ENCODE measurements at regions not wholly inside any gene's neighbourhood (a gene's known extent, or its start where the extent isn't known, plus 50 kb on each side); places are given as distances from the start of the nearest gene placed in this dataset.

- no peak for TF ChIP-seq CTCF (IDR thresholded peaks at IDR 0.05; ENCODE audit: unreplicated experiment)
- POLR2A ChIA-PET = interaction anchor here (1.0 kb wide), 1 partner anchor 25 kb away, joined by 4 read pairs; no protein-coding TSS in a partner anchor
- peak; percentile 98 for DNase-seq (ENCODE audit: unreplicated experiment)
- no TSS peak for BruUV-seq (replicated peaks)
- no peaks in the 10 kb centered on the region for H3K27me3 Mint-ChIP-seq (ENCODE audit: insufficient read depth, unreplicated experiment)
- H3K27ac Mint-ChIP-seq (ENCODE audit: low read depth, unreplicated experiment) = peak overlapping the region; percentile 93
- H3K36me3 Mint-ChIP-seq (ENCODE audit: insufficient read depth, unreplicated experiment) = no peaks in the 10 kb centered on the region
- H3K4me3 Mint-ChIP-seq (ENCODE audit: unreplicated experiment) = peak overlapping the region; percentile 71
- H3K9me3 Mint-ChIP-seq (ENCODE audit: unreplicated experiment) = no peaks in the 10 kb centered on the region
- CTCF ChIA-PET = no interaction called here
- peaks cover 19% of the 10 kb centered on the region for H3K4me1 Mint-ChIP-seq (ENCODE audit: insufficient read depth, unreplicated experiment)
- intact Hi-C loops (cut with micrococcal nuclease) = no loop called here
These were observed 90.8 kb downstream of the THBS2 start for GRCh38 chr6:169162752-169163407.

GRCh38 chr6:169162249-169162648, 91.4 kb downstream of the THBS2 start:
- CTCF ChIA-PET = no interaction called here
- no peaks in the 10 kb centered on the region for H3K27me3 Mint-ChIP-seq (ENCODE audit: insufficient read depth, unreplicated experiment)
- no peak for TF ChIP-seq CTCF (IDR thresholded peaks at IDR 0.05; ENCODE audit: unreplicated experiment)
- no peaks in the 10 kb centered on the region for H3K36me3 Mint-ChIP-seq (ENCODE audit: insufficient read depth, unreplicated experiment)
- DNase-seq (ENCODE audit: unreplicated experiment) = no peak
- H3K4me3 Mint-ChIP-seq (ENCODE audit: unreplicated experiment) = peak overlapping the region; percentile 8
- no TSS peak for BruUV-seq (replicated peaks)
- H3K9me3 Mint-ChIP-seq (ENCODE audit: unreplicated experiment) = no peaks in the 10 kb centered on the region
- POLR2A ChIA-PET = no interaction called here
- peaks cover 19% of the 10 kb centered on the region for H3K4me1 Mint-ChIP-seq (ENCODE audit: insufficient read depth, unreplicated experiment)
- H3K27ac Mint-ChIP-seq (ENCODE audit: low read depth, unreplicated experiment) = no peak overlapping the region
- intact Hi-C loops (cut with micrococcal nuclease) = no loop called here

GRCh38 chr6:169161572-169162167, 92.0 kb downstream of the THBS2 start:
- H3K4me1 Mint-ChIP-seq (ENCODE audit: insufficient read depth, unreplicated experiment) = peaks cover 19% of the 10 kb centered on the region
- H3K36me3 Mint-ChIP-seq (ENCODE audit: insufficient read depth, unreplicated experiment) = no peaks in the 10 kb centered on the region
- no peaks in the 10 kb centered on the region for H3K9me3 Mint-ChIP-seq (ENCODE audit: unreplicated experiment)
- no peak overlapping the region for H3K27ac Mint-ChIP-seq (ENCODE audit: low read depth, unreplicated experiment)
- intact Hi-C loops (cut with micrococcal nuclease) = no loop called here
- BruUV-seq (replicated peaks) = no TSS peak
- ChIA-PET POLR2A (no interaction called here), CTCF (no interaction called here)
- H3K27me3 Mint-ChIP-seq (ENCODE audit: insufficient read depth, unreplicated experiment) = no peaks in the 10 kb centered on the region
- no peak for TF ChIP-seq CTCF (IDR thresholded peaks at IDR 0.05; ENCODE audit: unreplicated experiment)
- H3K4me3 Mint-ChIP-seq (ENCODE audit: unreplicated experiment) = peak overlapping the region; percentile 8
- DNase-seq (ENCODE audit: unreplicated experiment) = no peak

- no peak for DNase-seq (ENCODE audit: unreplicated experiment)
- CTCF ChIA-PET = interaction anchor here (0.6 kb wide), 1 partner anchor 92 kb away, joined by 6 read pairs; no protein-coding TSS in a partner anchor
- Mint-ChIP-seq H3K27me3 (ENCODE audit: insufficient read depth, unreplicated experiment) (no peaks in the 10 kb centered on the region), H3K9me3 (ENCODE audit: unreplicated experiment) (no peaks in the 10 kb centered on the region), H3K27ac (ENCODE audit: low read depth, unreplicated experiment) (no peak overlapping the region), H3K4me3 (ENCODE audit: unreplicated experiment) (no peak overlapping the region), H3K4me1 (ENCODE audit: insufficient read depth, unreplicated experiment) (peaks cover 19% of the 10 kb centered on the region), H3K36me3 (ENCODE audit: insufficient read depth, unreplicated experiment) (no peaks in the 10 kb centered on the region)
- intact Hi-C loops (cut with micrococcal nuclease) = no loop called here
- POLR2A ChIA-PET = no interaction called here
- no peak for TF ChIP-seq CTCF (IDR thresholded peaks at IDR 0.05; ENCODE audit: unreplicated experiment)
- BruUV-seq (replicated peaks) = no TSS peak
These were observed 92.6 kb downstream of the THBS2 start for GRCh38 chr6:169160855-169161560.

Measured in MCF 10A (cell line).